ENCODE measurements at regions not wholly inside any gene's neighbourhood (a gene's known extent, or its start where the extent isn't known, plus 50 kb on each side); places are given as distances from the start of the nearest gene placed in this dataset.

- Histone ChIP-seq H3K36me3 (ENCODE audit: control insufficient read depth, insufficient read depth, low read length) (no peaks in the 10 kb centered on the region), H3K27me3 (ENCODE audit: control insufficient read depth, insufficient read depth, low read length) (no peaks in the 10 kb centered on the region), H3K4me3 (ENCODE audit: low read depth, low read length) (no peak overlapping the region)
- no peak for TF ChIP-seq CTCF (IDR thresholded peaks at IDR 0.05; ENCODE audit: insufficient read depth, low read length, poor library complexity, severe bottlenecking)
- DNase-seq (ENCODE audit: low read depth), result no peak
Observed at GRCh38 chr10:129096065-129096984, 370.7 kb upstream of the MGMT start.

GRCh38 chr10:129097776-129098330 lies 369.2 kb upstream of the MGMT start:
- Histone ChIP-seq H3K27me3 (ENCODE audit: control insufficient read depth, insufficient read depth, low read length) (no peaks in the 10 kb centered on the region), H3K4me3 (ENCODE audit: low read depth, low read length) (no peak overlapping the region)

GRCh38 chr10:129098517-129098916 lies 368.5 kb upstream of the MGMT start:
- no peak overlapping the region for H3K4me3 ChIP-seq (ENCODE audit: low read depth, low read length)
- H3K27me3 ChIP-seq (ENCODE audit: control insufficient read depth, insufficient read depth, low read length), result no peaks in the 10 kb centered on the region
- no peak for TF ChIP-seq CTCF (IDR thresholded peaks at IDR 0.05; ENCODE audit: insufficient read depth, low read length, poor library complexity, severe bottlenecking)

More at GRCh38 chr10:129097776-129098330, 369.2 kb upstream of the MGMT start:
- DNase-seq (ENCODE audit: low read depth), result no peak
- no peaks in the 10 kb centered on the region for H3K36me3 ChIP-seq (ENCODE audit: control insufficient read depth, insufficient read depth, low read length)
- no peak for TF ChIP-seq CTCF (IDR thresholded peaks at IDR 0.05; ENCODE audit: insufficient read depth, low read length, poor library complexity, severe bottlenecking)

GRCh38 chr10:129099486-129099885 lies 367.6 kb upstream of the MGMT start:
- no peak for DNase-seq (ENCODE audit: low read depth)
- TF ChIP-seq CTCF (IDR thresholded peaks at IDR 0.05; ENCODE audit: insufficient read depth, low read length, poor library complexity, severe bottlenecking), result no peak
- Histone ChIP-seq H3K4me3 (ENCODE audit: low read depth, low read length) (no peak overlapping the region), H3K36me3 (ENCODE audit: control insufficient read depth, insufficient read depth, low read length) (no peaks in the 10 kb centered on the region), H3K27me3 (ENCODE audit: control insufficient read depth, insufficient read depth, low read length) (no peaks in the 10 kb centered on the region)

More at GRCh38 chr10:129098517-129098916, 368.5 kb upstream of the MGMT start:
- no peak for DNase-seq (ENCODE audit: low read depth)
- H3K36me3 ChIP-seq (ENCODE audit: control insufficient read depth, insufficient read depth, low read length), result no peaks in the 10 kb centered on the region

GRCh38 chr10:129099992-129100391 lies 367.0 kb upstream of the MGMT start:
- H3K36me3 ChIP-seq (ENCODE audit: control insufficient read depth, insufficient read depth, low read length), result no peaks in the 10 kb centered on the region
- no peaks in the 10 kb centered on the region for H3K27me3 ChIP-seq (ENCODE audit: control insufficient read depth, insufficient read depth, low read length)
- H3K4me3 ChIP-seq (ENCODE audit: low read depth, low read length), result no peak overlapping the region
- DNase-seq (ENCODE audit: low read depth), result no peak
- TF ChIP-seq CTCF (IDR thresholded peaks at IDR 0.05; ENCODE audit: insufficient read depth, low read length, poor library complexity, severe bottlenecking), result no peak

All from kidney epithelial cell (primary cell).